OCI-LY1 (cell line): ENCODE measurements at regions not wholly inside any gene's neighbourhood (a gene's known extent, or its start where the extent isn't known, plus 50 kb on each side); places are given as distances from the start of the nearest gene placed in this dataset.
"Not testable (repeated sequence)": the region's sequence is repeated elsewhere in the genome, so short reads cannot be mapped to it uniquely, and the experiment has no call there.

ENCODE experiments used
- CTCF ChIP-seq: fragments of 200-600 bp; sonication (generic), shearing (Covaris generic); IDR thresholded peaks from 2 replicates; pipeline ENCODE4 v1.5.1; 2017; ENCODE audit warnings: mild to moderate bottlenecking, antibody characterized with exemption, low read length, moderate library complexity, mixed read lengths
- EZH2 ChIP-seq: fragments of 200-600 bp; sonication (generic), shearing (Covaris generic); IDR thresholded peaks from 2 replicates; pipeline ENCODE4 v1.8.0; 2017; ENCODE audit warnings: borderline replicate concordance, mixed run types, mild to moderate bottlenecking, antibody characterized with exemption, low read length, moderate library complexity, mixed read lengths

GRCh38 chr7:25478221-25478620 lies 249.9 kb upstream of the NPVF start:
- TF ChIP-seq CTCF, EZH2: not testable (repeated sequence)
